Stimulated activated CD4-positive, alpha-beta T cell treated with anti-CD3 and anti-CD28 coated beads, Interleukin-1b, Interleukin-23, amount 100 ng/mL, for 1 hour (primary cell): ENCODE measurements at regions not wholly inside any gene's neighbourhood (a gene's known extent, or its start where the extent isn't known, plus 50 kb on each side); places are given as distances from the start of the nearest gene placed in this dataset.

ENCODE experiments used
- DNase-seq, 2 donors: peaks; one replicate each; pipeline ENCODE4 v3.0.0-alpha.2; 2020; ENCODE audit warnings: low read depth in 2 of 2

DNA sequence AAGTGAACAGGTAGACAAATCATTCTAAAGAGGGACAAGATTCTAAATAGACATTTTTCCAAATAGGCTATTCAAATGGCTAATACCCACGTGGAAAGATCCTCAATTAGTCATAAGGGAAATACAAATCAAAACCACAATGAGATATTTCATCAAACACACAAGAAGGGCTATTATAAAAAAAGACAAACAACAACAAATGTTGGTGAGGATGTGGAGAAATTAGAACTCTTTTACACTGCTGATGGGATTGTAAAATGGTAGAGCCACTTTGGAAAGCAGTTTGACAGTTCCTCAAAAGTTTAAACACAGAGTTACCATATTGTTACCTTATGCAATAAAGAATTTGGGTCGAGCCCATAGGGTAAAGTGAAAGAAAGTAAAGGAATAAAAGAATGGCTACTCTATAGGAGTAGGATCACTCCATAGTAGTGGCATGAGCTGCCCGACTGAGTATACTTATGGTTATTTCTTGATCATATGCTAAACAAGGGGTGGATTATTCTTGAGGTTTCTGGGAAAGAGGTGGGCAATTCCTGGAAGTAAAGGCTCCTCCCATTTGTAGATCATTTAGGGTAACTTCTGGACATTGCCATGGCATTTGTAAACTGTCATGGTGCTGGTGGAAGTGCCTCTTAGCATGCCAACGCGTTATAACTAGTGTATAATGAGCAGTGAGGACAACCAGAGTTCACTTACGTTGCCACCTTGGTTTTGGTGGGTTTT, 58.9 kb upstream of the FAM9C start:
- DNase-seq = no peak

- DNase-seq = no peak
Observed at GRCh38 chrX:13102636-13103035, 58.2 kb upstream of the FAM9C start.

- peak in 1 of 2 donors; percentile 22 for DNase-seq
Observed at GRCh38 chrX:13101441-13102139, 57.2 kb upstream of the FAM9C start.

DNA sequence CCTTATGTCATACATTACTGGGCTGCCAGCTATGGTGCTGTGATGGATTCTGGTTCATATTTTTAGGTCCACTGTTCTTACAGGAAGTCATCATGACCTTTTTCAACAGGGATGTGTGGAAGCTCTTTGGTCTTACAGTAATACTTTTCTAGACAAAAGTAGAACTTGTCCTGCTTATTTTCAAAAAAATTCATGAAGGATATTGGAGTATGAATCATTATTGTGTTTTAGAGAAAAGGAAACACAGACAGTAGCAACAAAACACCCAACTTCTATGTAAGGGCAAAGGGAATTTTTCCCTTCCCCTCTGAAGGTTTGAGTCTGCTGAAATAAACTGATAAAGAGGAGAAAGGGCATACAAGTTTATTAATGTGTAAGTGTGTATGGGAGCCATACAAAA, 54.7 kb upstream of the FAM9C start:
- DNase-seq = no peak

GRCh38 chrX:13096728-13097127, 52.3 kb upstream of the FAM9C start:
- DNase-seq = no peak

GRCh38 chrX:13094828-13095341, 50.5 kb upstream of the FAM9C start:
- no peak for DNase-seq

GRCh38 chrX:13094374-13094773, 50.0 kb upstream of the FAM9C start:
- DNase-seq = no peak
